Common myeloid progenitor, CD34-positive (primary cell): ENCODE measurements at regions not wholly inside any gene's neighbourhood (a gene's known extent, or its start where the extent isn't known, plus 50 kb on each side); places are given as distances from the start of the nearest gene placed in this dataset.

Experiments
- CTCF ChIA-PET: fragments of 350-600 bp; sonication (Branson Sonifier 250); formaldehyde crosslinking; loops from one replicate; lab custom pipeline; 2021; ENCODE audit warnings: antibody characterized with exemption; lab: Charles Lee
- POLR2A ChIA-PET: fragments of 350-600 bp; sonication (Branson Sonifier 250); formaldehyde crosslinking; loops from one replicate; lab custom pipeline; 2021; ENCODE audit warnings: antibody characterized with exemption; lab: Charles Lee
- DNase-seq, 3 donors: peaks; one replicate each; pipeline versions ENCODE4 v3.0.0 to v3.0.0-alpha.2; 2013
- H3K27ac ChIP-seq, 2 experiments: 1 replicate in 1 of 2; 2 replicates in 1 of 2; pipeline ENCODE4 v1.7.0; 2013; ENCODE audit warnings: inconsistent platforms in 2 of 2, low read length in 2 of 2, mild to moderate bottlenecking in 2 of 2, low read depth in 1 of 2, moderate library complexity in 1 of 2; ENCODE audit not compliant: severe bottlenecking in 2 of 2, insufficient read depth in 1 of 2, poor library complexity in 1 of 2
- H3K27me3 ChIP-seq, 5 experiments: replicated peaks in 2 of 5; 1 replicate in 3 of 5; 2 replicates in 2 of 5; pipeline versions ENCODE4 v1.6.1 to v1.7.0; 2013; ENCODE audit warnings: low read length in 4 of 5, mild to moderate bottlenecking in 2 of 5, moderate library complexity in 2 of 5, inconsistent platforms in 1 of 5; ENCODE audit not compliant: insufficient read depth in 5 of 5, control insufficient read depth in 4 of 5
- H3K36me3 ChIP-seq, 4 experiments: 1 replicate in 2 of 4; 2 replicates in 2 of 4; pipeline versions ENCODE4 v1.6.1 to v1.7.0; 2013; ENCODE audit warnings: low read length in 3 of 4, control low read depth in 1 of 4, mild to moderate bottlenecking in 1 of 4; ENCODE audit not compliant: control insufficient read depth in 4 of 4, insufficient read depth in 4 of 4
- H3K4me1 ChIP-seq, 4 experiments: 1 replicate in 3 of 4; 2 replicates in 1 of 4; pipeline versions ENCODE4 v1.6.1 to v1.7.1; 2013; ENCODE audit warnings: low read length in 3 of 4, mild to moderate bottlenecking in 3 of 4, control low read depth in 1 of 4, inconsistent platforms in 1 of 4, moderate library complexity in 1 of 4; ENCODE audit not compliant: control insufficient read depth in 4 of 4, insufficient read depth in 4 of 4; ENCODE audit errors: control extremely low read depth in 1 of 4
- H3K4me3 ChIP-seq, 7 experiments: 1 replicate in 4 of 7; 2 replicates in 3 of 7; pipeline versions ENCODE4 v1.5.1 to v1.7.0; 2013; ENCODE audit warnings: mild to moderate bottlenecking in 7 of 7, low read length in 6 of 7, moderate library complexity in 6 of 7, inconsistent platforms in 2 of 7, low read depth in 2 of 7, control low read depth in 1 of 7; ENCODE audit not compliant: insufficient read depth in 4 of 7, control insufficient read depth in 1 of 7; ENCODE audit errors: extremely low read depth in 1 of 7
- H3K9me3 ChIP-seq, 5 experiments: 1 replicate in 4 of 5; 2 replicates in 1 of 5; pipeline versions ENCODE4 v1.6.1 to v1.7.1; 2013; ENCODE audit warnings: low read length in 4 of 5, mild to moderate bottlenecking in 2 of 5, inconsistent platforms in 1 of 5, low read depth in 1 of 5, moderate library complexity in 1 of 5; ENCODE audit not compliant: control insufficient read depth in 4 of 5, insufficient read depth in 2 of 5; ENCODE audit errors: control extremely low read depth in 1 of 5
- WGBS: methylation state at CpG from one replicate; pipeline ENCODE4 v1.1.5; 2013; ENCODE audit not compliant: insufficient coverage; 5-methylcytosine and 5-hydroxymethylcytosine counted together

DNA sequence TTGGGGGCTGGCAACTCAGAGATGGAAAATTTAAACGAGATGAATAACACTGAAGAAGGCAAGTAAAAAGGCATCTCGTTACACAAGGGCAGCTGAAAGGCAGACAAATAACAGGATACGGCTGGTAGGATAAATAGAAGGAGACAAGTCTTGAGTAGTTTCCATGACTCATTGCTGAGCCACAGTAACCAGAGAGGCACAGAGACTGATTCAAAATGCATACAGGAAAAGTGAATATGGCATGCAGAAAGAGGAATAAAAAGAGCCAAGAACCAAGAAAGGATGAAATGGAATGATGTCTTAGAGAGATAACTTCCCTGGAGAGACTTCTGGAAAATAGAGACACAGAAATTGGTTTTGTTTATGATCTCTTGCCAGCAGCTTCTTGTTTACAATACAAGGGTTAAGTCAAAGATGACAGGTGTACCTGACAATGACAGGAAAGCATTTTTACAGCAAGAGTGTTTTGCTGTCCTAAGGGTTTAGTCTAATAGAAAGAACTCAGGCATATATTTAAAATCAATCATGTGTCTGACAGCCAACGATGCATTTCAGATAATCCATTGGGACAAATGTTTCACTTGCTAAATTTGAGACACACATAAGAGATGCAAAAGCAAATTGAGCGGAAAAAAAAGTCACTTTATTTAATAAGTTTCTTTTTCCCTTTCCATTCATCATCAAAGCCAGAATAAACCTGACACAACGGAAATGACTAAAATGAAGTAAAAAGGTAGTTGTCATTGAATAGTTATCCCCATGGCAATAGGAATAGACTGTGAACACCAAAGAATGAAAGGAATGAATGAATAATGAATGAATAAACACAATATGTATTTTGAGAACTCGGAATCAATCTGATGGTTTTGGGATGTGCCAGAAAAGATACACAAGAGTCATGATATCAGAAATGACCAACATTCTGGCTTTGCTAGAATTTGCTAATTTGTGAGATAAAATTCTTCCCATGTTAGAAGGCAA is 68.0 kb upstream of the KCNQ5 start:
- no peaks in the 10 kb centered on the region for H3K36me3 ChIP-seq
- DNase-seq = no peak
- H3K27me3 ChIP-seq = no peaks in the 10 kb centered on the region
- H3K4me1 ChIP-seq = no peaks in the 10 kb centered on the region
- POLR2A ChIA-PET = no interaction called here
- H3K27ac ChIP-seq = no peak overlapping the region
- H3K4me3 ChIP-seq = no peak overlapping the region
- H3K9me3 ChIP-seq = no peaks in the 10 kb centered on the region
- whole genome bisulfite sequencing = 77% methylated on average over 4 of the region's 7 CpGs
- CTCF ChIA-PET = no interaction called here

DNA sequence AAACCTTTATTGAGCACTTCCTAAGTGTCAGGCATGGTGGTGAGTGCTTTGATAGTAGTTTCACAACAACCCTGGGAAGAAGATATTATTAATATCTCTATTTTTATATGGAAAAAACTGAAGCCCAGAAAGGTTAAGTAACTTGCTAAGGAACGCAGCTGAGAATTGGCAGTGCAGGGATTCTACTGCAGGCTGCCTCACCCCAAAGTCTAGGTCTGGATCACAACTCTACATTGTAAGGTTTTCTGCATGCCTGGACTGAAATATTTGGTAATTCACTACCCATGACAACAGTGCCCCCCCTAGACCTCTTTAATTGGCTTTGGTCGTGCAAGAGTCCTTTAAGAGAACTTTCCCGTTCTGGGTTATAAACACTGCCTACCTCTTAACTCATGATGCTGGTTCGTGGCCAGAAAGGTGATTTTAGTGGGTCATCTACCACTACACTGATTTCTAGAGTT is 67.1 kb upstream of the KCNQ5 start:
- H3K36me3 ChIP-seq = no peaks in the 10 kb centered on the region
- H3K4me3 ChIP-seq = no peak overlapping the region
- no peaks in the 10 kb centered on the region for H3K27me3 ChIP-seq
- CTCF ChIA-PET = no interaction called here
- no peaks in the 10 kb centered on the region for H3K4me1 ChIP-seq
- DNase-seq = no peak
- POLR2A ChIA-PET = no interaction called here
- H3K27ac ChIP-seq = no peak overlapping the region
- H3K9me3 ChIP-seq = no peaks in the 10 kb centered on the region
- 94% methylated on average over 4 of the region's 4 CpGs for WGBS

DNA sequence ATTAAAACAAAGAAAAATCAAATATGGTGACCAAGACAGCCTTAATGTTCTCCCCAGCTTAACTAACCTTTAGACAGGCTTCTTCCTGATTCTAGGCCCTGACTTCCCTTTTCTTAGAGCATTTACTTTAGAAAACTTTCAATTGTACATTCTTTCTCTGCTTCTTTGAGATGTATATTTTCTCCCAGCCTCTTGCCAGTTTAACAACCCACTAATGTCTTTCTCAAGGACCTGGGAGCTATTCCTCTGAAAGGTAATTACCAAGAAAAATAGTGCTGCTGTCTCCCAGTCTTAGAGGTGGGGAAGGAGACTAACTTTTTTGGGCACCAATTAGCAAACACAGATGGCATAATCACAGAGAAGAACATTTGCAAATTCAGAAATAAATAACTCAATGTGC is 62.8 kb upstream of the KCNQ5 start:
- no peaks in the 10 kb centered on the region for H3K4me1 ChIP-seq
- CTCF ChIA-PET = interaction anchor here (0.9 kb wide), 1 partner anchor 220 kb away, joined by 4 read pairs; no protein-coding TSS in a partner anchor
- H3K4me3 ChIP-seq = no peak overlapping the region
- DNase-seq = no peak
- H3K27ac ChIP-seq = peak overlapping the region in 1 of 2 experiments; percentile 25
- H3K36me3 ChIP-seq = no peaks in the 10 kb centered on the region
- no peaks in the 10 kb centered on the region for H3K27me3 ChIP-seq
- POLR2A ChIA-PET = no interaction called here
- H3K9me3 ChIP-seq = no peaks in the 10 kb centered on the region

DNA sequence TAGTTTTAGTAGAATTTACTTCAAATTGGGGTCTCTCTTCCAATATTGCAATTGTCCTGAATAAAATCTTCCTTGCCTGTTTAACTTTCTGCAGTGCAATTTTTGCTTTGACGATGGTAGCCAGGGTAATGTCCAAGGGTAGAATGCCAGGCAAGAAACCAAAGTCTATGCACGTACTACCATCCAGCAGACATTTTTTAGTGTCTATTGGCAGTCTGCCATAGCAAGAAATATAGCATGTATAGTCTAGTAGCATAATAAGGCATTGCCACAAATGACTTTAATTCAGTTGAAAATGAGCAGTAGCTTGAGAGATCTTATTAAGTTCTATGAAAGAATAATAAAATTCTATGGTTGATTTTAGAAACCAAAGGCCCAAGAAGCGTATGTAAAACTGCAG is 62.3 kb upstream of the KCNQ5 start:
- Histone ChIP-seq H3K4me3 (no peak overlapping the region), H3K27me3 (no peaks in the 10 kb centered on the region), H3K9me3 (no peaks in the 10 kb centered on the region), H3K27ac (peak overlapping the region in 1 of 2 experiments; percentile 25), H3K36me3 (no peaks in the 10 kb centered on the region), H3K4me1 (no peaks in the 10 kb centered on the region)
- DNase-seq = no peak
- WGBS = 100% methylated on average over 3 of the region's 3 CpGs
- CTCF ChIA-PET = interaction anchor here (0.9 kb wide), 1 partner anchor 220 kb away, joined by 4 read pairs; no protein-coding TSS in a partner anchor
- POLR2A ChIA-PET = no interaction called here

DNA sequence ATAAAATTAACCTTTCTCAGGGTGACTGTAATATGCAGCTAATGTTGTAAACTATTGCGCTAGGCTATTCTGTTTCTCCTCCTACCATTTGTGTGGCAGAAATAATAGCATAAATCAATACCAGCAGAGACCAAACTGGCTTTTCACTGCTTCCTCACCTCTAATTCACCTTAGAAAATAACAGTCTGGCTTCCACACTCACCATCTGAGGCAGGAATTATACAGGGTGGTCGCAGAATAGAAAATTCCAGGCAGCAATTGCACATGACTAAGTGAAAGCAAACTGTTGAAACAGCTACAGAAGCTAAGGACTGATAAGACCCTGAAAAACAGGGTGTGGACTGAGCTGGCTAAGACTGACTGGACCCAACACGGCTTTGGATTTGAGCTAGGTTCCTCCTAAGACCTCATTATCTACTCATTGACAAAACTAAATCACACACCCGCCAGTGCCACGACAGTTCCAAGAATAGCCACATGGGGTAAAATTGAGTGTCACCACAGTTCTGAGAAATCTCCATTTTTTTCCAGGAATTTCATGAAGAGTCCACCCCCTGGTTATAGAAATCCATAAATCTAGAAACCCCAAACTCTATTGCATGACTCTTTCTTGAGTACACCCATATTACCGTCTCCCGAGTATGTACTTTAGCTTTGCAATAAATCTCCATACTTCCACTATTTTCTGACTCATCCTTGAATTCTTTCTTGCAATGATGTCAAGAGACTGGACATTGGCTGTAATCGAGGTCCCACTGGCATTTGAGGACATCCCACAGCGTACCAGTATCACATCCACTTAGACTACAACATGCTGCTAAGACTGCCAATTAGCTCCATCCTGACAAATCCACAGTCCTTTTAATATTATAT is 60.9 kb upstream of the KCNQ5 start:
- Histone ChIP-seq H3K27ac (peak overlapping the region in 1 of 2 experiments; percentile 80), H3K27me3 (no peaks in the 10 kb centered on the region), H3K4me1 (no peaks in the 10 kb centered on the region), H3K4me3 (no peak overlapping the region), H3K36me3 (no peaks in the 10 kb centered on the region), H3K9me3 (no peaks in the 10 kb centered on the region)
- POLR2A ChIA-PET = interaction anchor here (0.6 kb wide), 1 partner anchor 511 kb away, joined by 5 read pairs; no protein-coding TSS in a partner anchor
- CTCF ChIA-PET = interaction anchor here (0.5 kb wide), 2 partner anchors 8 to 593 kb away, joined by 3 read pairs; no protein-coding TSS in a partner anchor
- WGBS = 61% methylated on average over 7 of the region's 9 CpGs
- peak; percentile 20 to 78 (median 55) for DNase-seq

DNA sequence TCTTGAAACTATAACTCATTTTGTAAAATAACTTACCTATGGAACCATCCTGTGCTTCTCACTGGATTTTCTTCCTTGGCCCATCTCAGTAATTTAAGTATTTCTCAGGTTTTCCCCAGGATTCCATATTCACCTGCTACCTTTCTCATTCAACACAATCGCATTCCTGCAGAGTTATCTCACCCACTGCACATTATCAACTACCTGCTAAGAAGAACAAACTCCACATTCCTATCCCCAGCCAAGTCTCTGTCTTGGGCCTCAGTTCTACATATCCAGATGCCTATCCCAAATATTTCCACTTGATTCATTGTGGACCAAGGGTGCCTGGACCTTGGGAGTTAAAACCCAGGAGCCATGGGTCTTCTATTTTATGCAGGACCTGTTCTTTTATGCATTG is 60.2 kb upstream of the KCNQ5 start:
- Histone ChIP-seq H3K27me3 (no peaks in the 10 kb centered on the region), H3K9me3 (no peaks in the 10 kb centered on the region), H3K36me3 (no peaks in the 10 kb centered on the region), H3K27ac (no peak overlapping the region), H3K4me3 (no peak overlapping the region), H3K4me1 (no peaks in the 10 kb centered on the region)
- no peak for DNase-seq
- 100% methylated on average over 1 of the region's 1 CpG for WGBS
- POLR2A ChIA-PET = no interaction called here
- CTCF ChIA-PET = no interaction called here
